ENCODE measurements at regions not wholly inside any gene's neighbourhood (a gene's known extent, or its start where the extent isn't known, plus 50 kb on each side); places are given as distances from the start of the nearest gene placed in this dataset.

GRCh38 chrX:45755703-45756102 is 555.0 kb upstream of the DIPK2B start:
- H3K9me1 ChIP-seq (ENCODE audit: control insufficient read depth, insufficient read depth, low read length): no peaks in the 10 kb centered on the region
- no peaks in the 10 kb centered on the region for H3K36me3 ChIP-seq (ENCODE audit: control insufficient read depth, insufficient read depth, low read length)
- no TSS peak for BruUV-seq (replicated peaks)
- no peak for TF ChIP-seq GMEB1 (CRISPR knock-in tag; IDR thresholded peaks at IDR 0.05)
- DNase-seq (ENCODE audit: extremely low read depth in 1 of 4, low spot score in 3 of 4): no peak
- no peak overlapping the region for H2AFZ ChIP-seq (ENCODE audit: low read depth, low read length)
- intact Hi-C loops (cut with micrococcal nuclease): no loop called here
- no peak for ATAC-seq
- H3K4me3 ChIP-seq: no peak overlapping the region
- no peaks in the 10 kb centered on the region for H3K27me3 ChIP-seq (ENCODE audit: control insufficient read depth in 2 of 2, insufficient read depth in 2 of 2, low read length in 2 of 2)
- POLR2A ChIA-PET: interaction anchor here (1.0 kb wide), 1 partner anchor 10 kb away, joined by 6 read pairs; no protein-coding TSS in a partner anchor
- H3K79me2 ChIP-seq (ENCODE audit: control insufficient read depth, insufficient read depth, low read length): no peaks in the 10 kb centered on the region
- no peaks in the 10 kb centered on the region for H4K20me1 ChIP-seq (replicated peaks; ENCODE audit: control insufficient read depth, insufficient read depth, low read length)
- H3K9ac ChIP-seq (ENCODE audit: insufficient read depth in 1 of 2, low read depth in 2 of 2, low read length in 2 of 2): no peak overlapping the region
- no peak for FAIRE-seq
- no peaks in the 10 kb centered on the region for H3K4me1 ChIP-seq (replicated peaks in 1 of 2; ENCODE audit: control insufficient read depth in 2 of 2, insufficient read depth in 2 of 2, low read length in 2 of 2)
- no peak overlapping the region for H3K27ac ChIP-seq (ENCODE audit: extremely low read depth, low read depth, low read length)
- WGBS (ENCODE audit: insufficient coverage, low coverage, missing lambda C conversion rate): 7% methylated on average over 2 of the region's 2 CpGs
- in situ Hi-C loops (cut with MboI): no loop called here
- H3K4me2 ChIP-seq (ENCODE audit: insufficient read depth, low read length): no peak overlapping the region
- CTCF ChIA-PET (ENCODE audit: low intra/inter-chr PET ratio): no interaction called here
- no peaks in the 10 kb centered on the region for H3K9me3 ChIP-seq (replicated peaks; ENCODE audit: control insufficient read depth, insufficient read depth, low read depth, low read length)

- in situ Hi-C loops (cut with MboI): no loop called here
- no peak overlapping the region for H3K27ac ChIP-seq (ENCODE audit: extremely low read depth, low read depth, low read length)
- ChIA-PET POLR2A (no interaction called here), CTCF (ENCODE audit: low intra/inter-chr PET ratio) (no interaction called here)
- intact Hi-C loops (cut with micrococcal nuclease): no loop called here
- no peak for DNase-seq (ENCODE audit: extremely low read depth in 1 of 4, low spot score in 3 of 4)
- no peaks in the 10 kb centered on the region for H3K9me3 ChIP-seq (replicated peaks; ENCODE audit: control insufficient read depth, insufficient read depth, low read depth, low read length)
- no peak for FAIRE-seq
- WGBS (ENCODE audit: insufficient coverage, low coverage, missing lambda C conversion rate): 14% methylated on average over 3 of the region's 3 CpGs
- no peak overlapping the region for H3K9ac ChIP-seq (ENCODE audit: insufficient read depth in 1 of 2, low read depth in 2 of 2, low read length in 2 of 2)
- no peaks in the 10 kb centered on the region for H3K27me3 ChIP-seq (ENCODE audit: control insufficient read depth in 2 of 2, insufficient read depth in 2 of 2, low read length in 2 of 2)
- H3K36me3 ChIP-seq (ENCODE audit: control insufficient read depth, insufficient read depth, low read length): peaks cover 1% of the 10 kb centered on the region; the same call in 1 of the 3 replicates
- H3K9me1 ChIP-seq (ENCODE audit: control insufficient read depth, insufficient read depth, low read length): no peaks in the 10 kb centered on the region
- no peak overlapping the region for H2AFZ ChIP-seq (ENCODE audit: low read depth, low read length)
- no peaks in the 10 kb centered on the region for H3K4me1 ChIP-seq (replicated peaks in 1 of 2; ENCODE audit: control insufficient read depth in 2 of 2, insufficient read depth in 2 of 2, low read length in 2 of 2)
- no peaks in the 10 kb centered on the region for H4K20me1 ChIP-seq (replicated peaks; ENCODE audit: control insufficient read depth, insufficient read depth, low read length)
- ATAC-seq: no peak
- H3K79me2 ChIP-seq (ENCODE audit: control insufficient read depth, insufficient read depth, low read length): no peaks in the 10 kb centered on the region
- H3K4me3 ChIP-seq: no peak overlapping the region
- no peak overlapping the region for H3K4me2 ChIP-seq (ENCODE audit: insufficient read depth, low read length)
- BruUV-seq (replicated peaks): no TSS peak
- TF ChIP-seq ZNF830 (CRISPR knock-in tag; IDR thresholded peaks at IDR 0.05) (no peak), DLX4 (CRISPR knock-in tag; IDR thresholded peaks at IDR 0.05) (no peak), CCNT2 (IDR thresholded peaks at IDR 0.05; ENCODE audit: borderline replicate concordance, extremely low read depth, insufficient read length, low read depth, low read length) (no peak), RBM25 (IDR thresholded peaks at IDR 0.05; ENCODE audit: low read depth, low read length, severe bottlenecking) (no peak), HMGN3 (IDR thresholded peaks at IDR 0.05; ENCODE audit: borderline replicate concordance, extremely low read depth, insufficient read length, low read depth, low read length) (no peak), HMGXB4 (CRISPR knock-in tag; IDR thresholded peaks at IDR 0.05) (no peak), ZNF12 (CRISPR knock-in tag; IDR thresholded peaks at IDR 0.05) (no peak), SFPQ (IDR thresholded peaks at IDR 0.05; ENCODE audit: low read depth, low read length) (no peak)
Observed at GRCh38 chrX:45751156-45751555, 550.5 kb upstream of the DIPK2B start.
